NCI-H82 treated with DMSO at 0.1 percent for 48 hours (cell line): ENCODE measurements at regions not wholly inside any gene's neighbourhood (a gene's known extent, or its start where the extent isn't known, plus 50 kb on each side); places are given as distances from the start of the nearest gene placed in this dataset.
"Not testable (repeated sequence)": the region's sequence is repeated elsewhere in the genome, so short reads cannot be mapped to it uniquely, and the experiment has no call there.

Experiments
- DNase-seq: peaks from one replicate; lab custom pipeline; 2025; ENCODE audit not compliant: unreplicated experiment; lab: John Stamatoyannopoulos, UW

DNA sequence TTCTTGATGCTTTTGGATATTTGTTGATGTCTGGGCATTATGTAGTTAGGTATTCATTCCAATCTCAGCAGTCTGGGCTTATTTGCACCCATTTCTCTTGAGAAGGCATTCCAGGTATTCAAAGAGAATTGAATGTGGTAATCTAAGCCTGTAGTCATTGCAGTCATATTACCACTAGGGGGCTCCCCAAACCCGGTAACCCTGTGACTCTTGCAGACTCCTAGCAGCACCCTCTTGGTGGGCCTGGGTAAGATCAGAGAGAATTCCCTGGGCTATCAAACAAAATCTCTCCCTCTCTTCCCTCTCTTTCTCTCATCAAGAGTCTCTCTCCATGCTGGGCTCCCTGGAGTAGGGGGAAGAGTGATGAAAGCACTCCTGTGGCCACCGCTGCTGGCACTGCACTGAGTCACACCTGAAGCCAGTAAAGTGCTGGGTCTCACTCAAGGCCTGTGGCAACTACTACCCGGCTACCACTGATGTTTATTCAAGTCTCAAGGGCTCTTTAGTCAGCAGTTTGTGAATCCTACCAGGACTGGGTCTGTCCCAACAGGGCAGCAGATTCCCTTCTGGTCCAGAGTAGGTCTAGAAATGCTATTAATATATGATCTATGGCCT, 187.7 kb upstream of the NUDT10 start:
- DNase-seq: peak; percentile 2

DNA sequence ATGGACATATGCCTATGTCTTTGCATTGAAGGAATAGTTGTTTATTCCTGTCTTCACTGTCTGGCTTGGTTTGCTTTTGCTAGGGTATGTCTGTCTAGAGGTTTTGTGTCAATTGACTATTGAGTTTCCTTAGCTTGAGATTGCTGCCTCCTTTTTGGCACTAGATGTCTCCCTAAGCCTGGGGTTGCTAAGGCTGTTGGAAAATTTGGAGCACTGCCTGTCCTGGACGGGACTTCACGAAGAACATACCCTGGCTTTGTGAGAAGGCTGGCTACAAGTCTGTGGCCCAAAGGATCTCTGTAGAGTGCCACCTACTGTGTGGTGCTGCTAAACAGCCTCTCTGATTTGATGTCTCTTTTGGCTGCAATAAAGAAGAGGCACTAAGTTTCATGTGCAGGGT, 183.8 kb upstream of the NUDT10 start:
- no peak for DNase-seq

DNA sequence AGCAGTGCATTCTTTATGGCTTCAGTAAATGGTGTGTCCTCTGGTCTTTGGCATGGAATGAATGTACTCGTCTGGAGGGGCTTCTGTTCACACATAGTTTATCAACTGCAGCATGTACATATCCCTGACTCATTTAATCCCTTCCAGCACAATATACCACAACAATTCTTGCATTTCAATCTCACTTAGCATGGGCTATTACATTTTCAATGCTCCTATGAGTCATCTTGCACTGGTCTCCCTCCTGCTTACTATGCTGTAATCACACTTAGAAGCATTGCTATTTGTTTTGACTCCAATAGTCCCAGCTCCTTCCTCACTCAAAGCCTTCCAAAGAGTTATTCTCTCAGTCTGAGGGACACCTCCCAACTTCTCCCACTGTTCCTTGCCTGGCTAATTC, 180.9 kb upstream of the NUDT10 start:
- DNase-seq: no peak

DNA sequence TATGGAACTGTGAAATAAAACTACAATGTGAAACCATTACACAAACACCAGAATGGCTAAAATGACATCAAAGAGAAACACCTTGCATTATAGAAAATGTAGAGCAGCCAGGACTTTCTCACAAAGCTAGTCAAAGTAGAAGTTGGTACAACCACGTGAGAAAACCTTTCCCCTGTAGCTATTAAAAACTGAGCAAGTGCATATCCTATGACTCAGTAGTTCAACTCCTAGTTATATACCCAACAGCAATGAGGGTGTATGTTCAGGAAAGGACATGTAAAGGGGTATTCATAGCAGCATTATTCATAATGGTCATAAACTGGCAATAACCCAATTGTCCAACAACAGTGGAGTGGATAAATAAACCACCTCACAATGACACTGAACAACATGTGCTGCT, 177.5 kb upstream of the NUDT10 start:
- no peak for DNase-seq

DNA sequence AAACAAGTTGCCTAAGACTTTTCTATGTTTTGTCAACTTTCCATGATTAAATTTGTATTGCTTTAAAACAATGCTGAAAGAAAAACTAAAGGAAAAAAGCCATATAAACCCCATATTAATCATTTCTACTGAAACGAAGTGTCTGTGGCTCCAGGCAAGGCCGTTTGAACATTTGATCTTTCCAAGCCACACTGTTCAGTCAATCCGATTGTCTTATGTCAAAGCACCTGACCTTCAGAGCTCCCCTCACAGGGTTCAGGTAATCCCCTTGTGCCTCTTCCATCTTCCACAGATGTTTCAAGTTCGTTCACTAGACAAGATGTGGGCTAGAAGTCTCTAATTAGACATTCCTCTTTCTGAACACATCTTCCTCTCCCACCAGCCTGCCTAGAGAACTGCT, 177.1 kb upstream of the NUDT10 start:
- no peak for DNase-seq

DNA sequence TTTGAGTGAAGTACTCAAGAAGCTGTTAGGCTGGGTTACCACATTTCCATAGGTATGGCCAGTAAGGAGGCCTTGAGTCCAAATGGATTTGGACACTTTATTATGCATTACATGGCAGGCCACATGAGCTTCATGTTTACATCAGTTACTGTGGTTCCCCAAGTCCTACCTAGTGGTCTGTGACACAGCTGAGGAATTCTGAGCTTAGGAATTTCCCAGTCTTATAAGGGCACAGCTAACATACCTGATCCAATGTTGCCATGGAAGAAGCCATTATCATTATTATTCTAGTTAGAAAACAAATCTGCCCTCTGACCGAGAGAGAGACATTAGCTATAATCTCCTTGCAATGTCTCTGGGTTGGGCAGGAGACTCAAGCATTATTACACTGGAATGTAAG, 174.4 kb upstream of the NUDT10 start:
- DNase-seq: no peak

DNA sequence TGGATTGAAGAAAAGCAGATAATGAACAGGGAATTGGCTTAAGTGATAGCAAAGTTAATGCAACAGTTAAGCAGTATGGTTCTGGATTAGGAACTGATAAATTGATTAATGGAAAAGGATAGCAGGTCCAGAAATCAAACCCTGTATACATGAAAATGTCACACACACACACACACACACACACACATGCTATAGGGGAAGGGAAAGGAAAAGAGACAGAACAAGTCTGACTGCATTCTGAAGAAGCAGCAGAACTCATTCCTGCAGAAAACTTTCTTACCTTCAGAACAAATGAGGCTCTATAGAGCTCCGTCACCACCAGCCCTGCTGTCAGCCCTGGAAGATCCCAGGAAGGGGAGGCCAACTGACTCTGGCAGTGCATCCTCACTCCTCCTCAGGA, 173.2 kb upstream of the NUDT10 start:
- peak; percentile 9 for DNase-seq

DNA sequence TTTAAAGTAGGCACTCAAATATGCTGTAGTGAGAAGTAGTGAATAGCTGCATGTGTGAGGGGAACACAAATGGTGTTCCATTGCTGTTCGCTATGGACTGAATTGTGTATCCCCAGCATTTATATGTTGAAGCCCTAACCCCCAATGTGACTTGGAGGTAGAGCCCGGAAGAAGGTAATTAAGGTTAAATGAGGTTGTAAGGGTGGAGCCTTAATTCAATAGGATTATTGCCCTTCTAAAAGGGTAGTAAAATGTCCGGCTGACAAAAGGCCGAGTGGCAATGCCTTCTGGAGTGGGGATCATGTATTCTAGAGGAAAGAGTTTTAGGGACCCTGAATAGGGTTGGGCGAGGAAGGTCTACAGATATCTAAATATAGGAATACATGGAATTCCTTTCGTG, 168.9 kb upstream of the NUDT10 start:
- no peak for DNase-seq

DNA sequence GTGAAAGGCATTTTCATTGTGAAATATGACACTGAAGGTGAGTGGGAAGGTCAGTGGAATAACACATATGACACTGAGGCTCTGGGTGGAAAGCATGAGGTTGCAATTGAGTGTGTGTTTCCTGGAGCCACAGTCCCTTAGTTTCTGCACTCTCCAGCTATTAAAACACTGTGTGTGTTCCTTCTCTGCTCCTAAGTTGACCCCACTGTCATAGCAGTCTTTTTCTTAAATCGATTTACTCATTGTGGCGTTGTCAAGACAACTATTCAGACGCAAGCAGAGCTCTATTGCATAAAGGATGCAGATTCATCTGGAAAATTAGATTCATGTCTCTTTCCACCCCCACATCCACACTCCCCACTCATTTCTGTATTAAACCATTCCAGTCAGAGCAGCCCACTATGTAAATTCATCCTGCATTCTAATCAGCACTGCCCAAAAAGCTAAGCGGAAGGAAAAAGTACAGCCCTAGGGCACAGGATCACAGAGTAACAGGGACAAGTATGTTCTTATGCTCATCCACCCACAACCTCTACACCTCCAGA, 154.2 kb upstream of the NUDT10 start:
- not testable (repeated sequence) for DNase-seq

DNA sequence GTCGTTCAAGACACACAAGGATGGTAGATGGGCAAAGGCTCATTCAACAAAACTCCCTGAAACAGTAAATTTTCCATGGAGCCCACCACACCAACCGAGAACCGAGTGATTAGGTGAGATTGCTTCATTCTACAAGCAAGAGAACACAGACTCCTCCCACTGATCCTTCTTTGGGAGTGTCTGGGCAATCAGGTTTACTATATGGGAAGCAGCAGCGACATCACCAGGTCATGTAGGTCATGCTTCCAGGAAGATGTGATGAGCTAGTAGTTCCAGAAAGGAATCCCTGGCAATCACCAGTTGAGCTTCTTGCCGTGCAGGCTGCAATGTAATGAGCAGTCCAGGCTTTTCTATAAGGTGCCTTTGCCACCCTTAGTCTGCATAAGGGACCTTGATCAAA, 152.8 kb upstream of the NUDT10 start:
- DNase-seq: not testable (repeated sequence)

DNA sequence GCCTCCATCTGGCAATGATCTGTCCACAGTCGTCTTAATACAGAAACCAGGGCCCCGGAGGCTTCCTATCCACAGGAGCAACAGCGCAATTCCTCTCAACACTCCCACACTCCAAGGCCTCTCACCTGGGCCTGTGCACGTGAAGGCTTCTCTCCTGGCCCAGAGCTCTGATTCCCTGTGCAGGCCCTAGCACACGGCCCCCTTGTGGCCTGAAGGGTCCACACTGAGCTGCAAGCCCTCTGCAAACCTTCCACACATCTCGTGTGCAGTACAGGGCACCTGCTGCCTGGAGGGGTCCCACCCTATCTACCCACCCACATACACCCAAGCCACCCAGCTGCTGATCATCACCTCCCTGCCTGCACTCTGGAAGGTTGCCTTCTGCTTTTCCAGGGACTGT, 150.1 kb upstream of the NUDT10 start:
- no peak for DNase-seq

DNA sequence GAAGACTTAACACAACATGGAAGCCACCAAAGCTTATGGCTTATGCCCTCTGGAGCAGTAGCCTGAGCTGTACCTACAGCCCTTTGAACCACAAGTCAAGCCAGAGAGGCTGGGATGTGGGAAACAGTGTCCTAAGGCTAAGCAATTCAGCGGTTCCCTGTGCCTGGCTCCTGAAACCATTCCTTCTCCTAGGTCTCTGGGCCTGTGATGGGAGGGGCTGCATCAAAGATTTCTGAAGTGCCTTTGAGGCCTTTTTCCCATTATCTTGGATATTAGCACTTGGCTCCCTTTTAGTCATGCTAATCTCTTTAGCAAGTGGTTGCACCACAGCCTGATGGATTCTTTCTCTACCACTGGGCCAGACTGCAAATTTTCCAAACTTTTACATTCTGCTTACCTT, 140.5 kb upstream of the NUDT10 start:
- DNase-seq: no peak

DNA sequence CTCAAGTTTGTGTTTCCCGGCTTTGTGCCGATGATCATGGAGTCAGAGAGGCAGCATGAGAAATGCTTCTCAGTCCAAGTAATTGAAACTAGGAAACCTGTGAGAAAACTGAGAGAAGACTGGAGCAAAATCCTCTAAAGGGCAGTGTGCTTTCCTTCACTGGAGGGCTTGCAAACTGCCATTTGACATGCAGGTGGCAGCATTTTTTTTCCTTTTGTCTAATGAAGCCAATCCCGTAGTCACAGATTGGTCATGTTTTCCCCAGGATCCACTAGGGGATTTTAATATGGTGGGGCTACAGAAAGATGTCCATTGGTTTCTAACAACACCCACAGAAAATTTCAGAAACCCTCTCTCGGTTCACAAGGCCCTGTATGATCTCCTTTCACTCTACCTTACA, 117.4 kb upstream of the NUDT10 start:
- DNase-seq: no peak

DNA sequence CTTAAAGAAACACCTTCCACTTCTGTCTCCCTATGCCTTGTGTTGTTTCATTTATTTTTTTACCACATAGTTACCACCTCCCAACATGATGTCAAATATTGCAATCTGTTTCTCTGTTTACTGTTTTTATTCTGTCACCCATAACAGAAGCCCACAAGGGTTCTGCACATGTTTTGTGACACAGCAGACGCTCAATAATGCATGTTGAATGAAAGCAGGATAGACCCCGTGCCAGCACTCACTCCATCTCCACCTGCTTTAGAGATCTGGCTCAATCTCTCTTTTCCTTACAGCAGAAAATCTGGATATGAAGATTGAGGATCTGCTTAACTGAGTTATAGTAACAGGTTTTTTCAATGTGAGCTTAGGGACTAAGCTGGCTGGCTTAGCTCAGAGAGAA, 116.8 kb upstream of the NUDT10 start:
- DNase-seq: no peak

DNA sequence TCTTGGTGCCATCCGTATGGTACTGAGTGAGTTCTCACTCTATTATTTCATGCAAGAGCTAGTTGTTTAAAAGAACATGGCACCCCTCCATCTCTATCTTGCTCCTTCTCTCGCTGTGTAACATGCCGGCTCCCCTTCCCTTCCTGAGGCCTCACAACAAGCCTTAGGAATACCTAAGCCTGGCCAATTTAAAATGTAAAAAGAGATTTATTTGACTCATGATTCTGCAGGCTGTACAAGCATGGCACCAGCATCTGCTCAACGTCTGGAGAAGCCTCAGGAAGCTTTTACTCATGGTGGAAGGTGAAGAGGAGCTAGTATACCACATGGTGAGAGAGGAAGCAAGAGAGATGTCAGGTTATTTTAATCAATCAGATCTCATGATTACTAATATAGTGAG, 90.4 kb upstream of the NUDT10 start:
- DNase-seq: no peak

DNA sequence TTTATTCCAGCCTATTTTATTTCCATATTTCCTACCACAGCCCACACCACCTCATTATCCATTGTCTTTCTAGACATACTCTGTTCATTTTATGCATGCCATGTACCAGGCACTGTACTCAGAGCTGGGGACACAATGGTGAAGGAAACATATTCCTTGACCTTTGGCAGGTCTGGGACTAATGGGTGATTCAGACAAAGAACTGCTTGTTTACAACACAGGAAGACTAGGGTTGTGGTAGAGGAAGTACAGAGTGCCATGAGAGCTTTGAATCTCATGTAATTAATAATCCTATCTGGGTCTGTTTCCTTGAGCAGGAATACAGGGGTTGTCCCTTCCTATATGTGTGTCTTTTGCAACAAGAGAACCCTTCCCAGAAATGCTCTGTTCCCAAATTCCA, 75.1 kb upstream of the NUDT10 start:
- DNase-seq: no peak

DNA sequence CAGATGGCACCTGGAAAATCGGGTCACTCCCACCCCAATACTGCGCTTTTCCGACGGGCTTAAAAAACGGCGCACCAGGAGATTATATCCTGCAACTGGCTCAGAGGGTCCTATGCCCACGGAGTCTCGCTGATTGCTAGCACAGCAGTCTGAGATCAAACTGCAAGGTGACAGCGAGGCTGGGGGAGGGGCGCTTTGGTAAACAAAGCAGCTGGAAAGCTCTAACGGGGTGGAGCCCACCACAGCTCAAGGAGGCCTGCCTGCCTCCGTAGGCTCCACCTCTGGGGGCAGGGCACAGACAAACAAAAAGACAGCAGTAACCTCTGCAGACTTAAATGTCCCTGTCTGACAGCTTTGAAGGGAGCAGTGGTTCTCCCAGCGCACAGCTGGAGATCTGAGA, 70.4 kb upstream of the NUDT10 start:
- DNase-seq: not testable (repeated sequence)

DNA sequence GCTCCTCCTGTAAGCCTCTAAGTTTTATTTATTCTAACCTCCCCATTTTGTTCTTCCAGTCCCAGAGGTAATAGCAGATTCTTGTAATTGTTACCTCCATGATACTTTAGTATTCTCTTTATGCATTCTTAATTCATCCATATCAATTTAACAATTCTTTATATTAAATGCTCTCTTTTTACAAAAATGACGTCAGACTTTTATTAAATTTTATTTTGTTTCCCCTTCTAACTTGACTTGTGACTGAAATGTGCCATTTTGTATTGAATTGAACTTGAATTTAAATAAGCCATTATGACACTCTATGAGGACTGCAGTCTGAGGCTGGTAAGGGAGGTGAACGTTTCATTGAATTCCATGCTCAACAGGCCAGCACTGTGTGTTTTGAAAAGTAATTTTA, 60.0 kb upstream of the NUDT10 start:
- DNase-seq: no peak

DNA sequence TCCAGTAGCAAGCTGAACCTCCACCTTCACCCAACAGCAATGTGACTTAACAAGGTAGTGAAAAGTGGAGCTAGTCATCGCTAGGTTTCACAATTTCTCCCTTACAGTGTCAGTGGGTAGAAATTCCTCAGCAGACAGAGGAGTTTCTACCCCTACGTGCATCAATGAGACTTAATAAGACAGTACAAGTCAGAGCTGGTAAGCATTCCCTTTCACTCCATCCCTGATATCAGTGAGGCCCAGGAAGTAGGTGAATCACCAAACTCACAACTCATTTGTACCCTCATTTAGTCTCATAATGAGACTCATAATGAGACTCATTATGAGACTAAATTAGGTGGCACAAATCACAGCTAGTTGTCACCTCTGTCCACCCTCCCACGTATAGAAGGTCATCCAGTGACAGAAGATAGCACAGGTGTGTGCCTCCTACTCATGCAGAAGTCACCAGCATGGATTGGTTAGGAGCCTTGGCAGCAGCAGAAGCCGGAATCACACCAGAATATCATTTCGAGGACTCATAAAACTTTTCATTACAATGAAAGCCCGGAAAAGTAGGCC, 50.8 kb upstream of the NUDT10 start:
- no peak for DNase-seq
